ENCODE measurements at regions not wholly inside any gene's neighbourhood (a gene's known extent, or its start where the extent isn't known, plus 50 kb on each side); places are given as distances from the start of the nearest gene placed in this dataset.
A peak's percentile ranks its signal among the peaks of the same experiment; 100 is the strongest.
"Not testable (repeated sequence)": the region's sequence is repeated elsewhere in the genome, so short reads cannot be mapped to it uniquely, and the experiment has no call there.

DNA sequence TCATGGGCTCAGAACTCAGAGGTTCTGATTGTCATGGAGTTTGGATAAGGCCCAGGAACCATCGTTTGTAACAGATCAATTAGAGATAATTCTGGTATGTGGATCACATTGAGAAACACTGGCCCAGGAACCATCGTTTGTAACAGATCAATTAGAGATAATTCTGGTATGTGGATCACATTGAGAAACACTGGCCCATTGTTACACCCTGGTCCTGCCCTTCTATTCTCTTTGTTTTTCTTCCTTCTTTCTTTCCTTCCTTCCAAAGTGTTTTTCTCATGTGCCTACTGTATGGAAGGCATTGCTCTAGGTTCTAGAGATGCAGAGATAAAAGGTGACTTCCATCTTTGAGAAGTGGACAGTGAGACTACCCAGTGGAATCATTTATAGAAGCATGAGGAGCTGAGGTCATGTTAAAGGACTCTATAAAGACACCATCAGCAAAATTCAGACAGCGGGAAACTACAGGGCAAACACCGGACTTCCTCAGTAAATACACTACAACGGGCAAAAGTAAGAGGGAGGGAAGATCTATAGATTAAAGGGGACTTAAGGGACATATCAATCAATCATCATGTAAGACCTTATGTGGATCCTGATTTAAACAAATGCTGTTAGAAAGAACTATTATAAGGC is 153.8 kb downstream of the UNC5CL start:
- DNase-seq (ENCODE audit: low spot score), result no peak

DNA sequence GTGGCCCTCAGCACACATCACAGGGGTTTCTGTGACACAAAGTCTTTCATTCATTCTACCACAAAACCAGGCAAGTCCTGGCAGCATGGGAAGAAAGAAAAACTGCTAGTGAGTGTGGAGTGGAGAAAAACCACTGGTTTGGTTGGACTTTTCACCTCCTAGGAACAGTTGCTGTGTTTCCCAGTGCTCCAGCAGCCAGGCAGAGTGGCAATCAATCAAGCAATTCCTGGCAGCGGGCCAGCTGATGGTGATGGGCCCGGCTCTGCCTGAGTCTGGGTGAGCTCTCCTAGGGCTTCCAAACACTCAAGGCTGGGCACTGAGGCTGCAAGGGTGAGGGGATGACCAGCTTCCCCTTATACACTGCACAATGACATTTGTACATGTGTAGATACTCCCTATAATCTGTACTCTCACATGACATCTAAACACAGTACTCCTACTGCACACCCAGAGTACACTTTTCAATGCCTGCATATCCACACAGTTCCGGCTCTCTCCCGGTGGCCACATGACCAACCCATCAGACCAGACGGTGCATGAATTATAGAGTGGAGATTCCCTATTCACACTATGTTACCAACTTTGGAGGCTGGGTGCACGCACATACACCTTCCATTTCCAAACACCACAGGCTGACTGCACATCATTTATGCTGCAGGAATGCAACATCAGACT is 156.6 kb downstream of the UNC5CL start:
- DNase-seq (ENCODE audit: low spot score), result no peak

DNA sequence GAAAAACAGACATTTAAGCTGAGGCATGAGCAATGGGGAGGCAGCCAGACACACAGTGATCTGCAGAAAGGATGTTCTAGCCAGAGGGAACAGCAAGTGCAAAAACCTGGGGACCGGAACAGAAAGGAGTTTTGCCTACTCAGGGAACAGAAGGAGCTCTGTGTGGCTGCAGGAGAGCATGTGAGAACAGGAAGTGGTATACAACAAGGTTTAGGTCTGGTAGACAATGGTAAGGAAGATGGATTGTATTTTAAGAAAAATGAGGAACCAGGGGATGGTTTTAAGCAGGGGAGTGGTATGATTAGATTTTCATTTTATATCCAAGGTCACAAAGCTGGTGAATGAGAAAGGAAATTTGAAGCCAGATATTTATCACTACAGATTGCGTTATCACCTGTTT is 157.5 kb downstream of the UNC5CL start:
- no peak for DNase-seq (ENCODE audit: low spot score)

DNA sequence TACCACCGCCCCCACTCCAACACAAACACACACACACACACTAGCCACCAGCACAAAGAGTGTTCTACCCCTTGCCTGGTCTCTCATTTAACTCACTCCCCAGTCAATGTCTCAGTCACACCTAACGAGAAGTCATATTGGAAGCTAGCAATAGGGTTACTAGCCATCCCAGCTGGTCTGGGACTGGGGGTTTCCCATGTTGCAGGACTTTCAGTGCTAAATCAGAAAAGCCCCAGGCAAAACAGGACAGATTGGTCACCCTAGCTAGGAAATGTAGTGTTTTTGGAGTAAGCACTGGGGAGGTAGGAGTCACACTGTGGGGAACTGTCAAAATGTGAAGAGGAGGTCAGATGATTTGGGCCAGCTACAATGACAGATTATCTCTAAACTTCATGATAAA is 158.1 kb downstream of the UNC5CL start:
- DNase-seq (ENCODE audit: low spot score), result no peak

DNA sequence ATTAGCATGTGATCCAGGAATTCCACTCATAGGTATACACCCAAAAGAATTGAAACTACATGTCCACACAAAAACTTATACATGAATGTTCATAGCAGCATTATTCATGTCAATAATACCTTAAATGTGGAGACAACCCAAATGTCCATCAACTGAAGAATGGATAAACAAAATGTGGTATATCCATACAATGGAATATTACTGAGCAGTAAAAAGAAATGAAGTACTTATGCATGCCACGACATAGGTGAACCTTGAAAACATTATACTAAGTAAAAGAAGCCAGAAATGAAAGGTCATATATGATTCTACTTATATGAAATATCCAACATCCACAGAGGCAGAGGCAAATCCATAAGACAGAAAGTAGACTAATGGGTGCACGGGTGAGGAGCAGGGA is 159.9 kb downstream of the UNC5CL start:
- DNase-seq (ENCODE audit: low spot score), result no peak

DNA sequence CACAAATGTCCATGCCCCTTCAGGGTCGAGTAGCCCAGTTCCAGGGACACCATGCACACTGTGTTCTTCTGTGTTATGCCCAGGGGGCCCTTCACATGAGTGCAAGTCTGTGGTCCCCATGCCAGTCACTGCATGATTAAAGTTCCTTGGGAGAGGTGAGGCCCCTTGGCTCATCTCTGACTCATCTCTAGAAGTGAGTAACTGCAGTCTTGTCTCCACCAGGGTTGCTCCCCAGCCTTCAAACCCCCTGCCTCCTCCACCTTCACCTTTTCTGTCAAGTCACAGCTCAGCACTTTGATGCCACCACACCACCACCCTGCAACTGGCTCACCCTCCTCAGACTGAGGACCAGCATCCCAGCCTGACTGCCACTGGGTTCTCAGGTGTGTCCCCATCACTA is 161.7 kb downstream of the UNC5CL start:
- no peak for DNase-seq (ENCODE audit: low spot score)

DNA sequence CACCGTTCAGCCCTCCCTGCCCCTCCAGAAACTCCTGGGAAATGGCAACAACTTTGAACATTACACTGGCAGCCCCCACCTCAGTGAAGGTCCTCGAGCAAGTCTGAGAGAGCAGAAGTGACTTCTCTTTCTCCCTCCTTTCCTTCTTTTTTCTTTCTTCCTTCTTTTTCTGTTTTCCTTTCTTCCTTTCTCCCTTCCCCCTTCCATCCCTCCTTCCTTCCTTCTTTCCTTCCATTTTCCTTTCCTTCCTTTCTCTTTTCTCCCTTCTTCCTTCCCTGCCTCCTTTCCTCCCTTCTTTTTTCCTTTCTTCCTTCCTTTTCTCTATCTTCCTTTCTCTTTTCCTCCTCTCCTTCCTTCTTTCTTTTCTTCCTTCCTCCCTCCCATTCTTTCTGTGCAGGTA is 162.7 kb downstream of the UNC5CL start:
- no peak for DNase-seq (ENCODE audit: low spot score)

DNA sequence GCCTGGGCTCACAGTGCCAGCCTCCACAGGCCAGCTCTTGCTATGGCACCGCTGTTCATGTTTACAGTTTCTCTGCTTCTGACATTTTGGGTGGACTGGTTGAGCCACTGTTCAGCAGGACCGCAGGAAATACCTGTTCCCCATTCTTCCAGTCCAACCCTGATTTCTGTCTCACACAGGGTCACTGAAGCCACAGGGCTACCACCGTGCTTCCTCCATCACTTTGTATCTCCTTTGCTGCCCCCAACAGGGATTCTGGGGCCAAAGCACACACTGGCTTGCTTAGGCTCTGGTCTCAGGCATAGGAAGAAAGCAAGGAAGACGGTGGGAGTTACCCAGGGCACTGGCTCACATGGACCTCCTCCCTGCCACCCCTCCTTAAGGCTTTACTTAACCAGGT is 164.5 kb downstream of the UNC5CL start:
- no peak for DNase-seq (ENCODE audit: low spot score)

DNA sequence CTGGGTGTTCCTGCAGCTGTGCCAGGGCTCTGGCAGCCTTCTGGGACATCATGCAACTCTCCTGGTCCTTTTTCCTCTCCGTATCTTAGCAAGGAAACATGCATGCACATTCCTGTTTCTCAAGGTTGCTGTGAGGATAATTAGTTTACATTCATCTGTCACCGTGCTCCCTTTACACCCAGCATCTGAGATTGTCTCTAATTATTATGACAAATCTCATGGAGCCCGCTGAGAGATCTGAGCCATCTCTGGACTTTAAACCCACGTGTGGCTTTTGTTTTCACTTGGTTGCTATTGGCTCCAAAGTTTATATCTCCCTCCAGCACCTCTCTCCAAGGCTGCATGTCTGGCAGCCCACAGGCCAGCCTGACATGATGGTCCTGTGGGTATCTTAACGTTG is 167.6 kb downstream of the UNC5CL start:
- no peak for DNase-seq (ENCODE audit: low spot score)

DNA sequence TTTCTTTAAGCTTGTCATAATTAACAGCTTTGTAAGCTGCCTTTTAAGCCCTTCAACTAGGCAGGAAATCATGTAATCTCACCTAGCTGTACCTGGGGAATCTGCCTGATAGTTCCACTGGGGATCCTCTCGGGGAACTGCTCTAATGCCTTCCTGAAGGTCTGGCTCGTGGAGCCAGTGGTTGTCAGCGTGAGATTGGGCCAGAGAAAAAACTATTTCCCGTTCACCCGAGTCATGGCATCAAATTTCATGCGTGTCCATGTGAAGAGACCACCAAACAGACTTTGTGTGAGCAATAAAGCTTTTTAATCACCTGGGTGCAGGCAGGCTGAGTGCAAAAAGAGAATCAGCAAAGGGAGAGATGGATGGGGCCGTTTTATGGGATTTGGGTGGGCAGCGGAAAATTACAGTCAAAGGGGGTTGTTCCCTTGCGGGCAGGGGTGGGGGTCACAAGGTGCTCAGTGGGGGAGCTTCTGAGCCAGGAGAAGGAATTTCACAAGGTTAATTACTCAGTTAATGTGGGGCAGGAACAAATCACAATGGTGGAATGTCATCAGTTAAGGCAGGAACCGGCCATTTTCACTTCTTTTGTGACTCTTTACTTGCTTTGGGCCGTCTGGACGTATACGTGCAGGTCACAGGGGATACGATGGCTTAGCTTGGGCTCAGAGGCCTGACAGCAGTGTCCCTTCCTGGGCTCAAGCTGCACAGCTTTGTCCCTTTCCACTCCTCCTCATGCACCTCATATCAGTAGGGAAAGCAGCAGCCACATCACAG is 170.7 kb downstream of the UNC5CL start:
- not testable (repeated sequence) for DNase-seq (ENCODE audit: low spot score)

DNA sequence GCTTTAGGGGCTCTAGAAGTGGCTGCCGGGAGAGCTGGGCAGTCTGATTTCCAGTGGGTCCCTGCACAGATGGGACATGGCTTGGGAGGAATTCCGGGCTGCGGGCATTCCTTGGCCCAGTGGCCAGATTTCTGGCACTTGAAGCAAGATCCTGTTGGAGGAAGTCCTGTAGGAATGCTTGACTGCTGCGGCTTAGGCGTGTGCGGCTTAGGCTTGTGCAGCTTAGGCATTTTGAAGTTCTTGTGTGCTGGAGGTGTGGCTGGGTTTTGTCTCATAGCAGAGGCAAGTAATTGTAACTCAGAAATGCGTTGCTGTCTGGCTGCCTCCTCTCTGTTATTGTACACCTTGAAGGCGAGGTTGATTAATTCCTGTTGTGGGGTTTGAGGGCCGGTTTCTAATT is 171.5 kb downstream of the UNC5CL start:
- not testable (repeated sequence) for DNase-seq (ENCODE audit: low spot score)

DNA sequence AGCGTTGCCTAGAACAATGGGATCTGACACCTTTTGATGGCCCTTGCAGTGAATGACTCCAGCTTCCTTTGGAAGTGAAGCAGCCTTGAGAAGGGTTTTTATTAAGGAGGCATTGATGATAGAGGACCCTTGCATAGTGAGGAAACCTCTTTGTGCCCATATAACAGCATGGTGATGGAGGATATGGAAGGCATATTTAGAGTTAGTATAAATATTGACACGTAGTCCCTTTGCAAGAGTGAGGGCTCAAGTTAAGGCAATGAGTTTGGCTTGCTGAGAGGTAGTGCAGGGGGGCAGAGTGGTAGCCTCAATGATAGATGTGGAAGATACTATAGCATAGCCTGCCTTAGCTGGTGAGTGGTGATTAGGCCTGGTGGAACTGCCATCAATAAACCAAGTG is 173.8 kb downstream of the UNC5CL start:
- not testable (repeated sequence) for DNase-seq (ENCODE audit: low spot score)

DNA sequence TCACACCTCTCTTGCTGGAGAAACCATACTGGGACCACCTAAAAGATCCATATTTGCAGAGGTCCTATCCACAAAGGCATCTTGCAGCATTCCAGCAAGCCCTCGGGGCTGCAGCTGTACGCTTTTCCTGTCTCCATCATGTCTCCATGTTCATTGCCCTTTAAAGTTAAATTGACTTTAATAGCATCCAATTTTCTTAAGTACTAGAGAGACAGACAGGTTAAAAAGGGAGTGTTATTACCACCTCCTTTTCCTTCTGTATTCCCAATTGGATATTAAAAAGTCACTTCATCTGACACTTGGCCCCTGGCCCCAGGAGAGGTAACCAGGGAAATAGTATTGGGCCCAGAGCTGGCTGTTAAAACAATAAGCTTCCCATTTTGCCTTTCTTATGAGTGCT is 178.6 kb downstream of the UNC5CL start:
- no peak for DNase-seq (ENCODE audit: low spot score)

DNA sequence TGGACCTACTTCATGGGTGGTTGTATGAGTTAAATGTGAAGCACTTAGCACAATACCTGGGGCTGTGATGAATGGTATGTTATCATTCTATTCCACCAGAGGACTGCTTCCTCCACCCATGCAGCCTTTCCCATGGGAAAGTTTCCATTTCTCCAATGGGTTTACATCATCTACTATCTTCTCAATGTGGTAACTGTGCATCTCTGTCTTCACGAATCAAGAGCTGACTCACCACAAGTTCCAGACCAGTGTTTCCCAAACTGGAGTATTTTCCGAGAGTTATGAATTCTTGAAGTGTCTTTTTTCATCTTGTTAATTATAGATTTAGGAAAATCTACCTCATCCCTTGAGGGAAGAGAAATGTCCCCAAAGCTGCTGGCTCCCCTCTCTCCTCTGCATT is 182.8 kb downstream of the UNC5CL start:
- DNase-seq (ENCODE audit: low spot score), result no peak

DNA sequence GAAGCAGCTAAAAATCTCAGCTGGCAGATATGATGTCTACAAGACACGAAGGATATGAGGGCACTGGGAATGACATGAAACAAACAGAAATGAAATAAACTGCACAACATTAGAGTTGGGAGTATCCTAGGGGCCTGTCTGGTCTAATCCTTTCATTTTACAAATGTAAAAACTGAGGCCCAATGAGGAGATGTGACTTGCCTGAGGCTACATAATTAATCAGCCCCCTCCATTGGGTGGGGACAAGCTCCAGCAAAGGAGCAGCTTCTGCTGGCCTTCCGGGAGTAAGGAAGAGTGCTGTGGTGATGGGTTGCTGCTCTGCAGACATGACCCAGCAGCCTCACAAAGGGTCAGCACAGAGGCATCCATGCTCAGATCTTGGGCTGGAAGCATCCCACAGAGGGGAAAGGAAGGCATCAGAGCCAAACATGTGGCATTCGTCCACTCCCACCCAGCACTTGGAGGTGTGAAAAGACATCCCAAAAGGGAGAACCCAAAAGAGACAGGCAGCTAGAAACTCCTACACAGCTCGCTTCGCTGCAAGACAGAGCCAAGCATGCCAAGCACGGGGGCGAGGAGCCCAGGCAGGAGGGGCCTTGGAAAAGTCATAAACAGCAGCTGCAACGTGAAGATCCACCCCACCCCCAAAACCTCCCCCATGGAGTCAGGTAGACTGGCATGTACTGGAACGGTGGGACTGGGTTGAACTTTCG is 183.7 kb downstream of the UNC5CL start:
- DNase-seq (ENCODE audit: low spot score), result no peak

DNA sequence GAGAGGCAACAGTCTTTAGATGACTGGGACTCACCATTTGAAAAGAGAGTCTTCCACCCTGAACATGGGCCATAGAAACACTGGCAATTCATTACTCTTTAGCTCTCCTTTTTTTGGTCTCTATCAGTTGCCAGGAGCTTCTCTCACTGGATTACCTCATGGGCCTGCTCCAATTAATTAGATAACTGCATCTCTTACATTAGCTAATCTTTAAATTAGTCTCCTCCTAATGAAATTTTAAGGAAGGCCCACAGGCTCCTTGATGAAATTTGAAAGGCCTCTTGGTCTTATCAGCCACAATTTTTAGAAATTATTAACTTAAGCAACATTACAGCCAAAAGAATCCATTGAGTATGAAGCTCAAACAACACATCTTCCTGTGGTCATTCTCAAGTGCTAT is 184.4 kb downstream of the UNC5CL start:
- no peak for DNase-seq (ENCODE audit: low spot score)

DNA sequence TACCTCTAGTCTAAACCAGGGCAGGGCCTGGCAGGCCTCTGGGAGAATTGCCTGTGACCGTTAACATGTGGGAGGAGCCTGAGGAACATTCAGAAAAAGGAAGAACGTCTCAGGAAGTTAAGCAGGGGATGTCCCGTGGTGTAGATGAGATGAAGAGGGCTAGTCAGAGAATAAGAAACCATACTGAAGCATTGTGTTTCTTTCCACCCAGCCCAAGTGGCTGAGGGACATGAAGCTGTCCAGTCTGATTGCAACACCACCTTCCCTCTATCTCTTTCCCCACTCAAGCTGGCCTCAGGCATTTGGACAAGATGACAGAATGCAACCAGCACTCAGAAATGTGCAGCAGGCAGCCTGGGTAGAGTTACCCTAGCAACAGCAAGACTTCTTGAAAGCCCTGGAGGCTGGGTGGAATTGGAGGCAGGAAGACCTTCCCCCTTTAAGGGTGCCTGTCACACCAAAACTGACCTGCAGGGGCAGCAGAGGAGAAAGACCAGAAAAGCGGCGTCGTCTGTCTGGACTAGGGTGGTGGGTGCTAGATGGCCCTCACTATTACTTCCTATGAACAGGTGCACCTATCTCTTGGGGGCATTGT is 186.1 kb downstream of the UNC5CL start:
- no peak for DNase-seq (ENCODE audit: low spot score)

DNA sequence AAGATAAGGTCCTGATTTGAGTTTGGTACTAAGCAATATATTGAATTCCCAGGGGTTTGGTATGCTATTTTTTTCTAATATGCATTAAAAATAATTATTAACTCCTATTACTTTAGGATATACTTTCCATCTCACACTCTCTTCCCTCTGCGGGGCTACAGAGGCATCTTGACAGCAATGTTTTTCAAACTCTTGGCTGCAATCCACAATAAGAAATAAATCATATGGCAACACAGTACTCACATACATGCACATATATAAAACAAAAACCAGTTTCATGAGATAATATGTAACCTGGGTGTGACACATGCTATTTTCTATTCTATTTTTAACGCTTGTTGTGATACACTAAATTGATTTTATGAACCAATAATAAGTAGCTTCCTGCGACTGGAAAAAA is 189.5 kb downstream of the UNC5CL start:
- no peak for DNase-seq (ENCODE audit: low spot score)

DNA sequence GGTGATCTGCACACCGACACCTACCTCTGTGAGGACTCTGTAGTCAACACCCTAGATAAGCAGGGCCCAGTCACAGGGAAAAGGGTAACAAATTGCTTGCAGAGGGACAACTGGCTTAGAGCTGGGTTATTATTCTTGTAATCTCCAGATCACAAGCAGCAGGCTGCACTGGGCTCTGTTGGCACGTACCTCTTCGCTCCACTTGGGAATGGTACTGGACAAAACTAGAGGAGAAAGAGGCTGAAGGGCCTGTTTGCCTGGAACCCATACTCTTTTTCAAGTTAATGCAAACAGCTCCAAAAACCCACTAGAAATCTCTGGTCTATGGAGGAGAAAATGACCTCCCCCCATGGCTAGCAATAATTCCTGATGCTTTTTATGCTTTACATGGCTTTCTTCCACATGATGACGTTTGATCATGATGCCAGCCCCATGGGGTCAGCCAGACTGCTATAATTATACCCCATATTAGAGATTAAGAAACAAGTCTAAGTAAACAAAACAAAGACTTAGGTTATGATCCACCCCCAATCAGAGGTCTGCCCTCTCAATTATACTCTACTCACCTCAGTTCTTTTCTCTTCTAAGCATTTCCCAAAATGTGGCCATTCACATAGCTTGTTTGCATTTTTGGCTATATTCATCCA is 190.0 kb downstream of the UNC5CL start:
- DNase-seq (ENCODE audit: low spot score), result no peak

DNA sequence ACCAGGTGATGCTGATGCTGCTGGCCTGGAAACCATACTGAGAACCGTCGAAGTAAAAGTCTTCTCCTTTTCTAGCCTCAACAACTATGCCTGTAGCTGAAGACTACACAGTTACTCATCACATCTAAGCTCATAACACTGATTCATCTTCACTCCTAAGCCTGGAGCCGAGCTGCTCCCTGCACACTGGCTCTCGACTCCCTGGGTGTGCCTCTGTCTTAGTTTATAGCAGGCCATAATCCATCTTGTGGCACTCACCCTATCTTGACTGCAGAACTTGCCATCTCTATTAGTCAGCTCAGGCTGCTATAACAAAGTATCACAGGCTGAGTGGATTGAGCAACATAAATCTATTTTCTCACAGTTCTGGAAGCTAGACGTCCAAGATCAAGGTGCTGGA is 191.0 kb downstream of the UNC5CL start:
- peak; percentile 43 for DNase-seq (ENCODE audit: low spot score)

DNA sequence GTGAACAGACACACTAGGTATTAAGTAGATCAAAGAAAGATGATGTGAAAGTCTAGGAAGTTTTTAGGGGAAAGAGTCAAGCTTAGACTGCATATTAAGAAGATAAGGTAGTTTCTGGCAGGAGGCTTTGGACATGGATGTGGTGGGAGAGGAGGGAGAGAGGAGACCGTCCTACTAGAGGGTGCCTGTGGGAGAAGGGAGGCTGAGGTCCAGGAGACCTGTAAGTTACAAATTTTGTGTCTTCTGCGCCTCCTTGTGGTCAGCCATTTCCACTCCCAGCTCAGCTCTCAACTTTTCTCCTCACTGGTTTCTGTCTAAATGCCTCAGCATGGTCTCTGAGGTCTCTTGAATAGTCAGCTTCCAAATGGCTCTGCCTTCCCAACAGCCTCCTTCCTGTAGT is 193.5 kb downstream of the UNC5CL start:
- DNase-seq (ENCODE audit: low spot score), result peak; percentile 49

DNA sequence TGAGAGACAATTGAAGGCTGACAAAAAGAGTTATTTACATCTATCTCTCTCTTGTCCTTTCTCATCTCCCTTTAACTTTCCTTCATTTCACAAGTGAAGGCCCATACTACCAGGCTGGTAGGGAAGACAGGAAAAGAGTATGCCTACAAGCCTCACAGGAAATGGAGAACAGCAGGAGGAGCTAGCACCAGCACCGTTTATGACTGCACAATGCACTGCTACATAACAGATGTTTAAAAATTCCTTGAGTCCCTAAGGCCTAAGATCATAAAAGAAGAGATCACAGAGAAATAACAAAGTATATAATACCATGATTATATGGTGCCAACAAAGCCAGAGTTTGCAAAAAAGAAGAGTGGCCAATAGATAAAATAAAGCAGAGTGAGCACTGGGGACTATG is 194.8 kb downstream of the UNC5CL start:
- DNase-seq (ENCODE audit: low spot score), result no peak

Measured in AG08396 (cell line).